ENCODE measurements at regions not wholly inside any gene's neighbourhood (a gene's known extent, or its start where the extent isn't known, plus 50 kb on each side); places are given as distances from the start of the nearest gene placed in this dataset.

DNA sequence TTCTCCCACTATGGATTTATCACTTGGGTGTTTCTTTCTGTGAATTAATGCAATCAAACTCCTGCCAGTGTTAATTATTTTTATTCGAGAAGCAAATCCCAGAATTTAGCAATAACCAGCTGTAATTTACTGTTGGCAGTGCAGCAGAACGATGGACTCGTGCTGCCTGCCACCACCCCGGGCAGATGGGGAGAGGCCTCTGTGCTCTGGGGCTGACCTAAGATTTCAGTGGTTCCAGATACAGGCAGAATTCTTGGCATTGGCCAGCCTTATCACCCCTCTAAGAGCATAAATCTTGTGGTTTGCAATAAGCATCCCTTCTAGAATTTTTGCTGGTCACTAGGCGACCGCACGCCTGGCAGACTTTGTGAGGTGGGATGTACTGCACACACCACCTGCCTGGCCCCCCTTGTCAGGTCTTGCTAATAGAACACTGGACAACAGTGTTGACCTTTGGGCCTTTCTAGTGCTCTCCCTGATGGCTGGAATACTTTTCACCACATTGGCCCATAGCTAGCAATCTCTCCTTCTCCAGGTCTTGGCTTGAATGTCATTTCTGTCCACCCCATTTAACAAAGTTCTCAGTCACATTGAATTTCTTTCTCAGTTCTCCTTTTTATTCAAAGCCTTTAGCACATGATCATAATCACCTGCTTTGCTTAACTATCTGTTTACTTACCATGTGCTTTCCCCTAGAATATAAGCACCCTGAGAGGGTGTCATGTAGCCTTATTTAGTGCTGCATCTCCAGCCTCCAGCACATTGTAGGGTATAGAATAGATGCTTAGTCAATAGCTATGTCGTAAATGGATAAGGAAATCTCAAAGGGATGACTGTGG is 122.1 kb upstream of the DYNLRB2 start:
- DNase-seq (ENCODE audit: low spot score) = no peak

GRCh38 chr16:80417706-80418271 is 123.0 kb upstream of the DYNLRB2 start:
- DNase-seq (ENCODE audit: low spot score) = no peak

GRCh38 chr16:80408014-80408413 is 132.8 kb upstream of the DYNLRB2 start:
- no peak for DNase-seq (ENCODE audit: low spot score)

GRCh38 chr16:80407265-80407987 is 133.4 kb upstream of the DYNLRB2 start:
- DNase-seq (ENCODE audit: low spot score) = no peak

- DNase-seq (ENCODE audit: low spot score) = no peak
These were observed 135.9 kb upstream of the DYNLRB2 start for GRCh38 chr16:80404847-80405246.

DNA sequence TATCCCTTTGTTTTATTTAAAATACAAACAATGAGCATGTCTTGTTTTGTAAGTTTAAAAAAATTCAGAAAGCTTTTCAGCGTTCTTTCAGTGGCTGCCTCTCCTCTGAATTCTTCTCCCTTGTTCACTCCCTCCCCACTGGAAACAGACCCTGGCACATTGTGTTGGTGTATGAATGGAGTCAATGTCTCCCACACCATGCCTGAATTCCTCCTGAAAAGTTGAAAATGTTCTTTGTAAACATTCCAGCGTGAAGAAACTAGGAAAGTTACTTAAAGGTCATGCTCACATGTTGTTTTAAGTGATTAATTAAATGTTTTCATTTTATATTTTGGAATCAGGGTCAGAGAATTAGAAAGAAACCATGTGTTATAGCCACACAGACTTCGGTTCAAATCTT is 136.9 kb upstream of the DYNLRB2 start:
- DNase-seq (ENCODE audit: low spot score) = no peak

DNA sequence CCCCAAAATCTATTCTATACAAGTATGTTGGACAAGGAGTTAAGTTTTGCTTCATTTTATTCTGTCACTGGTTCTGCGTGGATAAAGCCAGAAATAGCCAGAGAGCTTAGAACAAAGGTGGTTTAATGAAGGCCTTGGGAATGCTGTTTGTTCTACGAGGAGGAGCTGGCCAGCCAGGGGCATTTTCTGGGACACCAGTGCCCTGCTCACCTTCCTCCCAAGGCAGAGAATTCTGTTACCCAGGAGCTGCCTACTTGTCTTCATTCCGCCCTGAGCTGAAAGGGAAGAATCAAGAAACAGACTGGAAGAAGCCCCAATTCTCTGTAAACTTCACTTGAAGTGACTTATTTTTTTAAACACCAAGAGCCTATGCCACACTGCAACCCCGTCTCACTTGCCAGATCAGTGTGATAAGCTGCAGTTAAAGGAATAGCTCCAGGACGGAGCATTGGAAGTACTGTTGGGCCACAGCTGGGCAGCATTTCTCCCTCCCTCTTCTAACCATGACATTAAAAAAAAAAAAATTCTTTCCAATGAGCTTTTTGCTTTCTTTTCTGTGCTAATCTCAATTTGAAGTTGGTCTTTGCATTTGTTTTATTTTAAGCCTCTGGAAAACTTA is 149.8 kb upstream of the DYNLRB2 start:
- DNase-seq (ENCODE audit: low spot score) = no peak

- no peak for DNase-seq (ENCODE audit: low spot score)
These were observed 150.7 kb upstream of the DYNLRB2 start for GRCh38 chr16:80390046-80390445.

GRCh38 chr16:80389338-80389737 is 151.5 kb upstream of the DYNLRB2 start:
- no peak for DNase-seq (ENCODE audit: low spot score)

DNA sequence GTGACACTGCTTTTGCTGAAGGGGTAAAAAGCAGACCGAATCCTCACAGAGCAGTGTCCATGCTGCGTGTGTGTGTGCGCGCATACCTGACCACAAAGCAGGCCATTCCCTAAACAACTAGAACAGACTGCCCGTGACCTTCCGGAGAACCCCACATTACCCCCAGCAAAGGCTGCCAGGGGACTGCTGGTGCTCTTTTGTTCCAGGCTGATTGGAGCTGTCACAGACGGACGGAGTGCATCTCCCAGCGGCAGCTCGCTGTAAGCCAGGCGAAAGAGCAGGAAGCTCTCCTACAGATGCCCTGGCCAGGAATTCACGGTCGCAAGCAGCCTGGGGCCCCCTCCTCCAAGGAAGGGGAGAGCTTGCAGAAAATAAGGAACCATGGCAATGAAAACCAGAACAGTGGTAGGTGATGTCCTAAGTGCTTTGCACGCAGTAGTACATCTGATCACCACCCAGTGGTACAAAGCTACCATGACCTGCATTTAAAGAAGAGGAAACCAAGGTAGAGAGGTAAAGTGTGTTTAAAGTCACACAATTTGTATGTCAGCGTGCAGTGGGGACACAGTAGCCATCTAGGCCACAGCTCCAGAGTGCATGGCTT is 153.4 kb upstream of the DYNLRB2 start:
- DNase-seq (ENCODE audit: low spot score) = no peak

DNA sequence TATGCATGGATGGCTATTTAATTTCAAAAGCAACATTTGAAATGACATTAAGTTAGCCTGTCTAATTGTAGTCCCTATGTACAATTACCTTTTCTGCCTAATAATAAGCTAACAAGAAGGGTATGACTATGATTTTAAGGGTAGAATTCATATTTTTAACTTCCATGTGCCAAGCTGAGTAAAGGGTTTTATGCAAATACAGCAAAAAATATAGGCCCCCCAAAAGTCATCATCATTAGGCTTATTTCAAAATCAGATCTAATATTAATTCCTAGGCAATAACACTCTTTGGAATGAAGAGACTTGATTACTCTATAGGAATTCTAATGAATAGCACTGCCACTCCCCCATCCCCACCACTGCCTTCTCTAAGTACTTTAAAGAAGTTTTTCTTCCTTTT is 155.9 kb upstream of the DYNLRB2 start:
- DNase-seq (ENCODE audit: low spot score) = no peak

GRCh38 chr16:80380514-80380913 is 160.3 kb upstream of the DYNLRB2 start:
- no peak for DNase-seq (ENCODE audit: low spot score)

DNA sequence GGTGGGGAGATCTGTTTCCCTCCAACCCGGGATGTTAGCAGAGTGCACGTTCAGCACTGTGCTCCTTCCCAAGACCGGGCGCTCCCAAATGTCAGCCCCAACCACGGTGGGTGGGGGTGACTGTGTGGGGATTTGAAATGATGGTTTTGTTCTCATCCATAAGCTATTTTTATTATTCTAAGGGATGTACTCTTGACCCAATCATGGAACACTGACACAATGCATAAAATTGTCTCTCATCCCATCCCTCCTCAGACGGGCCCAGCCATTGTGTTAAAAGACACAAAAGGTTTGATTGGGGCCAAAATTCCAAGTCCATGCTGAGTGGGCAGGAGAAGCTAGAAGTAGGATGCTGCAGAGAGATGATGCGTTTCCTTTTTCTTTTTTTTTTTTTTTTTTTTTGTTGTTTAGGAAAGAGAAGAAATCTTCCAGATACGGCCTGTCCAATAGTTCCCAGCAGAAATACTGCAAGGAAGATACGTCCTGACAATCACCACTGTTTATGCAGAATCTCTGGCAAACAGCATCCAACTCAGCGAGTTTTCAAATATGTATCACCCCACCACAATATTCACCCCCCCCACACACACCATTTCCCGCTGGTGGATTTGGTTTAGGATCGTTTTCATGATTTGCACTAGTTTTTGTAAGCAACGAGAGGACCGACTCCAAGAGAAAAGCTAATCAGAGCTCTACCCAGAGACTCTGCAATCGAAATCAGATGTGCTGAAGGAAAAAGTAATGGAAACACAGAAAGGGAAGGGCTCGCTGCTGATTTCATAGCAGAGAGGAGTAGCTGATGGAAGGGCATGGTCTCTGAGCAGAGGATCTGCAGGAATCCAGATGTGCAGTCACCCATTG is 163.5 kb upstream of the DYNLRB2 start:
- no peak for DNase-seq (ENCODE audit: low spot score)

GRCh38 chr16:80375973-80376372 is 164.8 kb upstream of the DYNLRB2 start:
- DNase-seq (ENCODE audit: low spot score) = no peak

DNA sequence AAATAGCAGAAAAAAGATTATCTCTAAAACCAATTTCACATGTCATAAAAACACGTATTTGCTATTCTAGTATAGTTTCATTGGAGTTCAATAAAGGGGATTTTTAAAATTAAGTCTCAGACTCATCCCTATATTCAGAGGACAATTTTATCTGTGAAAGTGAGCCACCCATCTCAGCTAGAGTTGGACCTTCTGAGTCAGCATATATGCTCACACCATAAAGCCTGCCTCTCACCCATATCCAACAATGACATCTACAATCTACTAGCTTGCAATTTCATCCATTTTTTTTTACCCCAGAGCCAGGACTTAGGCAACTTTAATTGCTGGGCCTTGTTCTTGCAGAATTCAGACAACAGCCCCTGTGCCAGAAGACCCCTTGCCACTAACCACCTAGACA is 165.3 kb upstream of the DYNLRB2 start:
- no peak for DNase-seq (ENCODE audit: low spot score)

DNA sequence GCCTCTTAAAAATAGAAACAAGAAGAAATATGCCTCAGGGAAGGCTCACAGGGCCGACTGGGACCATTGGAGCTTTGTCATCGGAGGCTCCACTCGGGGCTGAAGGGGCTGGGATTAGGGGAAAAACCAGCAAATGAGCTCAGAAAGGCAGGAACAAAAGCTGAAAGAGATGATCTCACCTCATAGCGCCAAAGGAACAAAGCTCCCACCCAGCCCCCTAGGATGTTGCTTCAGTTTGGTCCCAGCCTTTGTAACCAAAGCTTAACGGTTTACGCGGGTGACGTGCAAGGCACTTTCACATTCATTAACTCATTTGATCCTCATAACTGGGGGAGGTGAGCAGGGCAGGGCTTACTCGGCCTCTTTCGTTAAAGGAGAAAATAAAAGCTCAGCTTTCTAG is 168.5 kb upstream of the DYNLRB2 start:
- DNase-seq (ENCODE audit: low spot score) = no peak

DNA sequence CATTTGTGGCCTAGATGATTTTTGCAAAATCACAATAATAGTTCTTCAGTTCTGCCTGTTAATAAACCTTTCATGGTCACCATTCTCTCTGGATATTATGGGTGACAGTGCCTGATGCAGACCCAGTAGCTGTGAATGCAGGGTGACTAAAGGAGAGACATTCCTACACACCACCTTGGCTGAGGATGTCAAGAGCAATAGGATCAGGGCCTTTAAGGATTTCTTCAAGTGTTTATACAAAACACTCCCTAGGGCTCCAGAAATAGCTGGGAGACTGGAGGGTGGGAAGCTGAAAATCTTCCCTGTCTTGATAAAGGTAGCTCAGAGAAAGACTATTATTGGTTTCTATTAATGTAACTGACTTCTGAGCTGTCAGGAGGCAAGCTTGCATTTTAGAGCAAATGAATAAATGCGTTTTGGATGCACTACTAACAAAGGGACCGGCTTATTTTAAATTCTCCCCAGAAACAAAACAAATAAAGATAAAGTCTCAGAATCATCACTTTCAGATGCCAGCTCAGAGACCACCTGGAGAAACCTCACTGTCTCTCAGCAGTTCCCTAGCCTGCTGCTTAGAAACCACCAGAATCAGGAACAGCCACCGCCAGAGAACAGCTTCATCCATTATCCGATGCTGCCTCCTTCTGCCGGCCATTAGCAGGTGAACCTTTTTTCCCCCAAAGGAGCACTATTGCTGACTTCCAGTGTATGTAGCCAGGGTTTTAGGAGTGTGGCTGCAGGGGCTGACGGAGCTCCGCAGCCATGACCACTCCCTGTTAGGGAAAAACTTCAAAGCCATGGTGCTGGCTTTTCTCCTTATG is 171.4 kb upstream of the DYNLRB2 start:
- no peak for DNase-seq (ENCODE audit: low spot score)

GRCh38 chr16:80367037-80367658 is 173.6 kb upstream of the DYNLRB2 start:
- DNase-seq (ENCODE audit: low spot score) = no peak

GRCh38 chr16:80366023-80366422 is 174.8 kb upstream of the DYNLRB2 start:
- DNase-seq (ENCODE audit: low spot score) = no peak

DNA sequence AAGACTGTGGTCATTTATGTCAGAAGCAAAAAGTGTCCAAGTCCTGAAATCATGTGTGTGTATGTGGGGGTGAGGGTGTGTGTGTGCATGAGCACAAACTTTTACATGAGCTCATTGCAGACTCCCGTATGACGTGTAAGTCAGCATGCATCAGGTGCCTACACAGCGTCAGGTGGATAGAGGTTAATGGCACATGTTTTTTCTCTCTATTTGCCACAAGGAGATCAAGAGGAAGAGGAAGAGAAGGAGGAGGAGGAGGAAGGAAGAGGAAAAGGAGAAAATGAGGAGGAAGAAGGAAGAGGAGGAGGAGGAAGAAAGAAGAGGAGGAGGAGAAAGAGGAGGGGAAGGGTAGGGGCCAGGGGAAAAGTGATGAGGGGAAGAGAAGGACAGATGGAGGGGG is 178.0 kb upstream of the DYNLRB2 start:
- no peak for DNase-seq (ENCODE audit: low spot score)

Data from kidney capillary endothelial cell (primary cell).